ENCODE measurements at regions not wholly inside any gene's neighbourhood (a gene's known extent, or its start where the extent isn't known, plus 50 kb on each side); places are given as distances from the start of the nearest gene placed in this dataset.

- intact Hi-C loops (cut with micrococcal nuclease; ENCODE audit: unreplicated experiment): no loop called here
- no peak overlapping the region for H3K4me2 ChIP-seq (ENCODE audit: low read length)
- CTCF ChIA-PET (ENCODE audit: unreplicated experiment): no interaction called here
- no peak overlapping the region for H3K4me3 ChIP-seq (ENCODE audit: low read depth, low read length, poor library complexity, severe bottlenecking)
- H3K4me1 ChIP-seq (ENCODE audit: insufficient read depth, low read length, poor library complexity, severe bottlenecking): no peaks in the 10 kb centered on the region
- no peak overlapping the region for H3K27ac ChIP-seq (ENCODE audit: low read depth, low read length, poor library complexity, severe bottlenecking)
- H3K9me2 ChIP-seq (ENCODE audit: insufficient read depth, low read length): no peaks in the 10 kb centered on the region
- TF ChIP-seq CTCF (conservative IDR thresholded peaks at IDR 0.05; ENCODE audit: low read length) (no peak), EZH2phosphoT487 (IDR thresholded peaks at IDR 0.05; ENCODE audit: borderline replicate concordance, low read depth, low read length) (no peak)
- no TSS peak for BruUV-seq (replicated peaks)
- POLR2A ChIA-PET: no interaction called here
- no peak for DNase-seq (ENCODE audit: low spot score)
- H2AFZ ChIP-seq (ENCODE audit: low read length): no peak overlapping the region
- H3K79me2 ChIP-seq (ENCODE audit: insufficient read depth, low read depth, low read length): no peaks in the 10 kb centered on the region
- H3K36me3 ChIP-seq (ENCODE audit: insufficient read depth, low read length): no peaks in the 10 kb centered on the region
- no peaks in the 10 kb centered on the region for H3K9me3 ChIP-seq (ENCODE audit: low read length)
- H4K20me1 ChIP-seq (ENCODE audit: insufficient read depth, low read length): no peaks in the 10 kb centered on the region
Measured at GRCh38 chr12:107464644-107465043, 221.0 kb upstream of the PWP1 start.

- no TSS peak for BruUV-seq (replicated peaks)
Measured at GRCh38 chr12:107465625-107466024, 220.0 kb upstream of the PWP1 start.

GRCh38 chr12:107467716-107468115, 217.9 kb upstream of the PWP1 start:
- no peak for DNase-seq (ENCODE audit: low spot score)
- Histone ChIP-seq H3K4me3 (ENCODE audit: low read depth, low read length, poor library complexity, severe bottlenecking) (no peak overlapping the region), H4K20me1 (ENCODE audit: insufficient read depth, low read length) (no peaks in the 10 kb centered on the region), H3K9me3 (ENCODE audit: low read length) (no peaks in the 10 kb centered on the region), H2AFZ (ENCODE audit: low read length) (no peak overlapping the region), H3K36me3 (ENCODE audit: insufficient read depth, low read length) (no peaks in the 10 kb centered on the region), H3K9me2 (ENCODE audit: insufficient read depth, low read length) (no peaks in the 10 kb centered on the region), H3K79me2 (ENCODE audit: insufficient read depth, low read depth, low read length) (no peaks in the 10 kb centered on the region), H3K27ac (ENCODE audit: low read depth, low read length, poor library complexity, severe bottlenecking) (no peak overlapping the region), H3K4me2 (ENCODE audit: low read length) (no peak overlapping the region), H3K4me1 (ENCODE audit: insufficient read depth, low read length, poor library complexity, severe bottlenecking) (peaks cover under 1% of the 10 kb centered on the region)
- CTCF ChIA-PET (ENCODE audit: unreplicated experiment): no interaction called here
- no TSS peak for BruUV-seq (replicated peaks)
- intact Hi-C loops (cut with micrococcal nuclease; ENCODE audit: unreplicated experiment): no loop called here
- POLR2A ChIA-PET: no interaction called here
- no peak for TF ChIP-seq EZH2phosphoT487 (IDR thresholded peaks at IDR 0.05; ENCODE audit: borderline replicate concordance, low read depth, low read length)
- no peak for TF ChIP-seq CTCF (conservative IDR thresholded peaks at IDR 0.05; ENCODE audit: low read length)

More at GRCh38 chr12:107465625-107466024, 220.0 kb upstream of the PWP1 start:
- H2AFZ ChIP-seq (ENCODE audit: low read length): no peak overlapping the region
- no peaks in the 10 kb centered on the region for H3K9me3 ChIP-seq (ENCODE audit: low read length)
- H3K27ac ChIP-seq (ENCODE audit: low read depth, low read length, poor library complexity, severe bottlenecking): no peak overlapping the region
- DNase-seq (ENCODE audit: low spot score): no peak
- H3K4me2 ChIP-seq (ENCODE audit: low read length): no peak overlapping the region
- H3K79me2 ChIP-seq (ENCODE audit: insufficient read depth, low read depth, low read length): no peaks in the 10 kb centered on the region
- no peaks in the 10 kb centered on the region for H3K36me3 ChIP-seq (ENCODE audit: insufficient read depth, low read length)
- CTCF ChIA-PET (ENCODE audit: unreplicated experiment): no interaction called here
- POLR2A ChIA-PET: no interaction called here
- H3K9me2 ChIP-seq (ENCODE audit: insufficient read depth, low read length): no peaks in the 10 kb centered on the region
- no peaks in the 10 kb centered on the region for H3K4me1 ChIP-seq (ENCODE audit: insufficient read depth, low read length, poor library complexity, severe bottlenecking)
- no peaks in the 10 kb centered on the region for H4K20me1 ChIP-seq (ENCODE audit: insufficient read depth, low read length)
- intact Hi-C loops (cut with micrococcal nuclease; ENCODE audit: unreplicated experiment): no loop called here
- TF ChIP-seq CTCF (conservative IDR thresholded peaks at IDR 0.05; ENCODE audit: low read length) (no peak), EZH2phosphoT487 (IDR thresholded peaks at IDR 0.05; ENCODE audit: borderline replicate concordance, low read depth, low read length) (no peak)
- H3K4me3 ChIP-seq (ENCODE audit: low read depth, low read length, poor library complexity, severe bottlenecking): no peak overlapping the region
